ENCODE measurements at regions not wholly inside any gene's neighbourhood (a gene's known extent, or its start where the extent isn't known, plus 50 kb on each side); places are given as distances from the start of the nearest gene placed in this dataset.

DNA sequence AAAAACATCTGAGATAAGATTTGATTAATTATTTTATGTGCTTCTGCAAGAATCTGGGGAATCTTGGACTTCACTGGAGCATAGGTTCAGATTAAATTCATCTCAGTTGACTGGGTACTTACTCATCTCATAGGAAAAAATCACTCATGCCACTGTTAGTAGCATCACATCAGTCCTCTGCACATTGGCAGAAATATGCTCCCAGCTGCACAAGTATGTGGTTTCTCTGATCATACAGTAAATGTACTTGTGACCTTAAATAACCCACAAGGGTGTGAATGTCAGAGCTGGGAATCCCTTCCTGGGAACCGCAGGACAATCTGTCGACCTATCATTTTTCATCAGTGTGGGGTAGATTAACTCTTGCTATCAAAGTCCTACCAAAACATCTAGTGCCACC is 203.7 kb upstream of the SLC24A2 start:
- no peak for TF ChIP-seq CTCF (IDR thresholded peaks at IDR 0.05 in 8 of 11, conservative IDR thresholded peaks at IDR 0.05 in 3 of 11)
- no peak for TF ChIP-seq POLR2A (IDR thresholded peaks at IDR 0.05)

All from spleen (tissue), 7 donors.